ENCODE measurements at regions not wholly inside any gene's neighbourhood (a gene's known extent, or its start where the extent isn't known, plus 50 kb on each side); places are given as distances from the start of the nearest gene placed in this dataset.

DNA sequence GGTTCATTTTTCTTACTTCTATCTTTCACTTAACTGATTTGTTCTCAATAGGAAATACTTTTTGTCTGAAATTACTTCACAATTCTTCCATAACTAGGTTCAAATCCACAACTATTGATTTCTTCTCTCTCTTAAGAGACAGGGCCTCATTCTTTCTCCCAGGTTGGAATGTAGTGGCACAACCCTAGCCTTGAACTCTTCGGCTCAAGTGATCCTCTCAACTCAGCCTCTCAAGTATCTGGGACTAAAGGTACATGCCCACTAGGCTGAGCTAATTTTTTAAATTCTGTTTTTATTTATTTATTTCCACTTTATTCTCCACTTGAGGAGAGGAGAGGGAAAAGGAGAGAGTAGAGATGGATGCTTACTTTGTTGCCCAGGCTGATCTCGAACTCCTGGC lies 370.4 kb upstream of the PLXNA2 start:
- TF ChIP-seq, protein P1, sequence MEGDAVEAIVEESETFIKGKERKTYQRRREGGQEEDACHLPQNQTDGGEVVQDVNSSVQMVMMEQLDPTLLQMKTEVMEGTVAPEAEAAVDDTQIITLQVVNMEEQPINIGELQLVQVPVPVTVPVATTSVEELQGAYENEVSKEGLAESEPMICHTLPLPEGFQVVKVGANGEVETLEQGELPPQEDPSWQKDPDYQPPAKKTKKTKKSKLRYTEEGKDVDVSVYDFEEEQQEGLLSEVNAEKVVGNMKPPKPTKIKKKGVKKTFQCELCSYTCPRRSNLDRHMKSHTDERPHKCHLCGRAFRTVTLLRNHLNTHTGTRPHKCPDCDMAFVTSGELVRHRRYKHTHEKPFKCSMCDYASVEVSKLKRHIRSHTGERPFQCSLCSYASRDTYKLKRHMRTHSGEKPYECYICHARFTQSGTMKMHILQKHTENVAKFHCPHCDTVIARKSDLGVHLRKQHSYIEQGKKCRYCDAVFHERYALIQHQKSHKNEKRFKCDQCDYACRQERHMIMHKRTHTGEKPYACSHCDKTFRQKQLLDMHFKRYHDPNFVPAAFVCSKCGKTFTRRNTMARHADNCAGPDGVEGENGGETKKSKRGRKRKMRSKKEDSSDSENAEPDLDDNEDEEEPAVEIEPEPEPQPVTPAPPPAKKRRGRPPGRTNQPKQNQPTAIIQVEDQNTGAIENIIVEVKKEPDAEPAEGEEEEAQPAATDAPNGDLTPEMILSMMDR (IDR thresholded peaks at IDR 0.05): no peak
- TF ChIP-seq POLR2AphosphoS5 (IDR thresholded peaks at IDR 0.05): no peak
